NCI-H2107 treated with DMSO at 0.1 percent for 48 hours (cell line): ENCODE measurements at regions not wholly inside any gene's neighbourhood (a gene's known extent, or its start where the extent isn't known, plus 50 kb on each side); places are given as distances from the start of the nearest gene placed in this dataset.
A peak's percentile ranks its signal among the peaks of the same experiment; 100 is the strongest.
"Not testable (repeated sequence)": the region's sequence is repeated elsewhere in the genome, so short reads cannot be mapped to it uniquely, and the experiment has no call there.

Experiments used
- DNase-seq: peaks from one replicate; lab custom pipeline; 2025; ENCODE audit not compliant: unreplicated experiment; lab: John Stamatoyannopoulos, UW

- no peak for DNase-seq
These were observed 298.6 kb downstream of the C6orf118 start for GRCh38 chr6:165010556-165011535.

GRCh38 chr6:165008971-165009370, 300.4 kb downstream of the C6orf118 start:
- DNase-seq, result no peak

- DNase-seq, result no peak
These were observed 306.5 kb downstream of the C6orf118 start for GRCh38 chr6:165002866-165003265.

GRCh38 chr6:165002358-165002757, 307.0 kb downstream of the C6orf118 start:
- DNase-seq, result no peak

- DNase-seq, result no peak
These were observed 307.8 kb downstream of the C6orf118 start for GRCh38 chr6:165001502-165002157.

- no peak for DNase-seq
These were observed 311.1 kb downstream of the C6orf118 start for GRCh38 chr6:164998297-164998696.

GRCh38 chr6:164996838-164997237, 312.6 kb downstream of the C6orf118 start:
- DNase-seq, result no peak

- DNase-seq, result no peak
These were observed 317.8 kb downstream of the C6orf118 start for GRCh38 chr6:164991573-164991972.

GRCh38 chr6:164990901-164991300, 318.5 kb downstream of the C6orf118 start:
- no peak for DNase-seq

- DNase-seq, result no peak
These were observed 327.0 kb downstream of the C6orf118 start for GRCh38 chr6:164982389-164982788.

- DNase-seq, result no peak
These were observed 342.3 kb downstream of the C6orf118 start for GRCh38 chr6:164967102-164967501.

GRCh38 chr6:164962805-164963204, 346.6 kb downstream of the C6orf118 start:
- no peak for DNase-seq

GRCh38 chr6:164947164-164947563, 362.2 kb downstream of the C6orf118 start:
- no peak for DNase-seq

GRCh38 chr6:164942271-164942670, 367.1 kb downstream of the C6orf118 start:
- DNase-seq, result no peak

- not testable (repeated sequence) for DNase-seq
These were observed 376.1 kb downstream of the C6orf118 start for GRCh38 chr6:164933238-164933794.

GRCh38 chr6:164929408-164929977, 379.9 kb downstream of the C6orf118 start:
- no peak for DNase-seq

GRCh38 chr6:164928728-164929407, 380.5 kb downstream of the C6orf118 start:
- DNase-seq, result no peak

- no peak for DNase-seq
These were observed 381.2 kb downstream of the C6orf118 start for GRCh38 chr6:164928057-164928727.

GRCh38 chr6:164927288-164928056, 381.9 kb downstream of the C6orf118 start:
- peak; percentile 48 for DNase-seq

- no peak for DNase-seq
These were observed 382.7 kb downstream of the C6orf118 start for GRCh38 chr6:164926686-164927085.
